ENCODE measurements at regions not wholly inside any gene's neighbourhood (a gene's known extent, or its start where the extent isn't known, plus 50 kb on each side); places are given as distances from the start of the nearest gene placed in this dataset.

- no peak for TF ChIP-seq CTCF (conservative IDR thresholded peaks at IDR 0.05)
- no peak for TF ChIP-seq EZH2 (IDR thresholded peaks at IDR 0.05; ENCODE audit: low read depth)
Measured at GRCh38 chr3:127448671-127449070, 141.9 kb downstream of the TPRA1 start.
